CD4-positive, alpha-beta memory T cell (primary cell): ENCODE measurements at regions not wholly inside any gene's neighbourhood (a gene's known extent, or its start where the extent isn't known, plus 50 kb on each side); places are given as distances from the start of the nearest gene placed in this dataset.

Experiments
- CTCF ChIA-PET: fragments of 350-600 bp; sonication (Branson Sonifier 250); formaldehyde crosslinking; loops from one replicate; lab custom pipeline; 2021; ENCODE audit warnings: inconsistent platforms; ENCODE audit not compliant: partially characterized antibody; lab: Charles Lee
- POLR2A ChIA-PET: fragments of 350-600 bp; sonication (Branson Sonifier 250); formaldehyde crosslinking; loops from one replicate; lab custom pipeline; 2021; ENCODE audit not compliant: partially characterized antibody; lab: Charles Lee
- DNase-seq, 5 donors: peaks; one replicate each; pipeline versions ENCODE4 v3.0.0 to v3.0.0-alpha.2; 2020 to 2022; ENCODE audit warnings: mixed read lengths in 1 of 5
- H3K27ac ChIP-seq: one replicate; pipeline ENCODE4 v1.7.0; 2013; ENCODE audit warnings: low read depth, low read length
- H3K27me3 ChIP-seq: 2 replicates; pipeline ENCODE4 v1.7.0; 2013; ENCODE audit warnings: mild to moderate bottlenecking, low read length, moderate library complexity; ENCODE audit not compliant: insufficient read depth
- H3K36me3 ChIP-seq: 2 replicates; pipeline ENCODE4 v1.7.0; 2013; ENCODE audit warnings: mild to moderate bottlenecking, low read length, moderate library complexity; ENCODE audit not compliant: insufficient read depth
- H3K4me1 ChIP-seq: 2 replicates; pipeline ENCODE4 v1.7.0; 2013; ENCODE audit warnings: mild to moderate bottlenecking, low read length, moderate library complexity; ENCODE audit not compliant: insufficient read depth
- H3K4me3 ChIP-seq, 2 donors: one replicate each; pipeline ENCODE4 v1.7.0; 2013; ENCODE audit warnings: low read length in 2 of 2, mild to moderate bottlenecking in 1 of 2
- H3K9me3 ChIP-seq, 2 donors: one replicate each; pipeline ENCODE4 v1.7.0; 2013; ENCODE audit warnings: low read length in 2 of 2, control low read depth in 1 of 2; ENCODE audit not compliant: control insufficient read depth in 1 of 2
- H3K27ac Mint-ChIP-seq, 7 donors: one replicate each; pipeline ENCODE4 v1.8.0; 2020 to 2021; ENCODE audit warnings: mixed read lengths in 7 of 7, mild to moderate bottlenecking in 6 of 7, inconsistent platforms in 3 of 7, moderate library complexity in 3 of 7
- H3K27me3 Mint-ChIP-seq, 2 donors: one replicate each; pipeline ENCODE4 v1.8.0; 2020 to 2021; ENCODE audit warnings: mixed read lengths in 2 of 2
- H3K36me3 Mint-ChIP-seq, 2 donors: one replicate each; pipeline ENCODE4 v1.8.0; 2020 to 2021; ENCODE audit warnings: mixed read lengths in 2 of 2, inconsistent platforms in 1 of 2, mild to moderate bottlenecking in 1 of 2
- H3K4me1 Mint-ChIP-seq, 4 donors: one replicate each; pipeline ENCODE4 v1.8.0; 2020 to 2021; ENCODE audit warnings: mixed read lengths in 4 of 4, mild to moderate bottlenecking in 1 of 4
- H3K4me3 Mint-ChIP-seq, 8 donors: one replicate each; pipeline ENCODE4 v1.8.0; 2020 to 2021; ENCODE audit warnings: mixed read lengths in 8 of 8, mild to moderate bottlenecking in 7 of 8, moderate library complexity in 6 of 8, inconsistent platforms in 3 of 8
- H3K9me3 Mint-ChIP-seq, 8 donors: one replicate each; pipeline ENCODE4 v1.8.0; 2020 to 2021; ENCODE audit warnings: mixed read lengths in 8 of 8, mild to moderate bottlenecking in 5 of 8, inconsistent platforms in 3 of 8, moderate library complexity in 1 of 8
- intact Hi-C: fragments of 100-400 bp; cut with micrococcal nuclease; formaldehyde crosslinking; loops from one replicate; pipeline ENCODE4 v1.15.1; 2023

DNA sequence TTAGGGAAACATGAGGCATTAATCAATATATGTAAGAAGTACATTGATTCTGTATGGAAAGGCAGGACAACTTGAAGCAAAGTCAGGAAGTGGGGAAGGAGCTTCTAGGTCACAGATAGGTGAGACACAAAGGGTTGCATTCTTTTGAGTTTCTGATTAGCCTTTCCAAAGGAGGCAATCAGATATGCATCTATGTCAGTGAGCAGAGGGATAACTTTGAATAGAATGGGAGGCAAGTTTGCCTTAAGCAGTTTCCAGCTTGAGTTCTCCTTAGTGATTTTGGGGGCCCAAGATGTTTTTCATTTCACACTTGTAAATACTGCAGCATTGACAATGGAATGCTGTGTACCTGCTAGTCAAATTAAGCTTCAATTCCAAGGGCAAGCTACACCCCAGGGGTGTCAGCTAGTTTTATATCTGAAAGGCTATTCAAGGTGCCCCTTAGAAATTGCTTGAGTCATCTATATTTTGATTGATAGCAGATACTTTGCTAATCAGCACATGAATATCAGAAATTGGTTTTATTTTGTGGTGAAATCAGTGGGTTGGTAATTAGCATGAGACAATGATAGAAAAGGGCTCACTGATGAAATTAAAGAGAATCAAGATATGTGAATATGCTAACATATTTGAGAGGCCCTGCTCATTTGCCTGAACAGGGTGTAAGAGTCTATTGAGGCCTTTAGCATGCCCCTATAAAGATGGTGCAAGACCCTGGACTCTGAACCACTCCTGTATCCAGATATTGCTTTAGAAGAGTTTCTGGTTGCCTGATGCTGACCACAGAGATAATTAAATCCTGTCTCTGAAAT is 131.5 kb downstream of the TMEM17 start:
- Histone ChIP-seq H3K27me3 (no peaks in the 10 kb centered on the region), H3K27ac (no peak overlapping the region), H3K4me3 (no peak overlapping the region), H3K4me1 (no peaks in the 10 kb centered on the region), H3K9me3 (no peaks in the 10 kb centered on the region), H3K36me3 (no peaks in the 10 kb centered on the region)
- H3K9me3 Mint-ChIP-seq, result peaks cover 4 to 11% (median 8%) of the 10 kb centered on the region in 8 donors
- peaks cover 0 to 3% of the 10 kb centered on the region in 2 donors for H3K27me3 Mint-ChIP-seq
- no peak overlapping the region for H3K4me3 Mint-ChIP-seq
- H3K27ac Mint-ChIP-seq, result no peak overlapping the region
- no peaks in the 10 kb centered on the region for H3K4me1 Mint-ChIP-seq
- ChIA-PET CTCF (no interaction called here), POLR2A (no interaction called here)
- intact Hi-C loops, result no loop called here
- DNase-seq, result no peak
- no peaks in the 10 kb centered on the region for H3K36me3 Mint-ChIP-seq

DNA sequence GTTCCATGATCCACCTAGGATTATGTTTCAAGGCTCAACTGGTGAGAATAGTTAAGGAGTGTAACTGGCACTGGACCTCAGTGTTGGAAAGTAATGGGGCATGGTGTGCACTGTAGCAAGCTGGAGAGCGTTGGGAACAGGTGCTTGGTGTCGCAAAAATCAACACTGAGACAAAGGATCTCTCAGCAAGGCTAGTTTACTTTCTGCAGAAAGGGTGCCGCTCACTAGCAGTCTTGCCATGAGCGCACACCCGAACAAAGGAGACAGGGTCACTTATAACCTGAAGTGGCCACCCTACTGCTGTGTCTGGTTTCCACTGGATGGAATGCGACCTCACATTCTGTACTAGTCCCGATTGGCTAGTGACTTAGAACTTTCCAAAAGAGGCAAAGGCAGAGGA is 133.2 kb downstream of the TMEM17 start:
- Histone ChIP-seq H3K9me3 (no peaks in the 10 kb centered on the region), H3K27me3 (no peaks in the 10 kb centered on the region), H3K4me3 (no peak overlapping the region), H3K36me3 (no peaks in the 10 kb centered on the region), H3K4me1 (no peaks in the 10 kb centered on the region), H3K27ac (no peak overlapping the region)
- no peak overlapping the region for H3K27ac Mint-ChIP-seq
- ChIA-PET CTCF (no interaction called here), POLR2A (no interaction called here)
- peaks cover 4 to 11% (median 8%) of the 10 kb centered on the region in 8 donors for H3K9me3 Mint-ChIP-seq
- H3K4me3 Mint-ChIP-seq, result no peak overlapping the region
- intact Hi-C loops, result no loop called here
- DNase-seq, result no peak
- no peaks in the 10 kb centered on the region for H3K4me1 Mint-ChIP-seq
- no peaks in the 10 kb centered on the region for H3K36me3 Mint-ChIP-seq
- peaks cover 0 to 3% of the 10 kb centered on the region in 2 donors for H3K27me3 Mint-ChIP-seq

DNA sequence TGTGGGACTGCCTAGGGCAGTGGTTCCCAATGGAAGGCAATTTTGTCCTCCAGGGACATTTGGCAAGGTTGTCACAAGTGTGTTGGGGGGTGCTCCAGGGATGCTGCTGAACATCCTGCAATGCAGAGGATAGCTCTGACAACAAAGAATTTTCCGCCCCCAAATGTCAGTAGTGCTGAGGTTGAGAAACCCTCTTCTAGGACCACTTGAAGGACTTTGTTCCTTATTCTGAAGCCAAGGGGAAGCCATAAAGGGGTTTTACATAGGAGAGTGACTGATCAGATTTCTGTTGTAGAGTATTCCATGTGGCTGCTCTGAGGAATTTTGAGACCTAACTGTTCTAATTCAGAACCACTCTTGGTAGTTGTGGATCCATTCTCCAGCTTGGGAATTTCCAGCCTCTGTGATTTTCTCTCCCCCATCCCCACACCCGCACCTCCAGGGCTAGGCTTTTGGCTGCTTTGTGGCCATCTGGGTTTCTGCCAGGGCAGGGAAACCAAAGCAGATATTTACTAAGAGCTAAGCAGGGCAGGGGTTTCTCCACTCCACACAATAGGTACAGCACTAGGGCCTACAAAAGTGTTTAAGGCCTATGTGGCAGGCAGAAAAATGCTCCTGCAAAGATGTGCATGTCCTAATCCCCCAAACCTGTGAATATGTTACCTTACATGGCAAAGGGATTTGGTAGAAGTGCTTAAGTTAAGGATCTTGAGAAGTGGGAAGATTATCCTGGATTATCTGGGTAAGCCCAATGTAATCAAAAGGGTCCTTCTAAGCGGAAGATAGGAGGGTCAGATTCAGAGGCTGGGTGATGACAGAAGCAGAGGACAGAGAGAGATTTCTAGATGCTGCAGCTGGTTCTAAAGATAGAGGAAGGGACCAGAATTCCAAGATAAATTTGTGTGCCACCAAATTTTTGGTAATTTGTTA is 135.4 kb downstream of the TMEM17 start:
- Mint-ChIP-seq H3K36me3 (no peaks in the 10 kb centered on the region), H3K27ac (no peak overlapping the region), H3K27me3 (peaks cover 0 to 5% of the 10 kb centered on the region in 2 donors), H3K4me1 (no peaks in the 10 kb centered on the region), H3K4me3 (no peak overlapping the region), H3K9me3 (peaks cover 4 to 11% (median 8%) of the 10 kb centered on the region in 8 donors)
- no peaks in the 10 kb centered on the region for H3K36me3 ChIP-seq
- H3K27ac ChIP-seq, result no peak overlapping the region
- intact Hi-C loops, result no loop called here
- H3K4me1 ChIP-seq, result no peaks in the 10 kb centered on the region
- no peak overlapping the region for H3K4me3 ChIP-seq
- POLR2A ChIA-PET, result no interaction called here
- DNase-seq, result no peak
- CTCF ChIA-PET, result no interaction called here
- H3K27me3 ChIP-seq, result no peaks in the 10 kb centered on the region
- H3K9me3 ChIP-seq, result no peaks in the 10 kb centered on the region

- H3K36me3 Mint-ChIP-seq, result no peaks in the 10 kb centered on the region
- H3K4me3 ChIP-seq, result no peak overlapping the region
- no peaks in the 10 kb centered on the region for H3K9me3 ChIP-seq
- no peaks in the 10 kb centered on the region for H3K4me1 Mint-ChIP-seq
- H3K4me3 Mint-ChIP-seq, result no peak overlapping the region
- H3K27ac ChIP-seq, result no peak overlapping the region
- no peak for DNase-seq
- CTCF ChIA-PET, result no interaction called here
- H3K27me3 ChIP-seq, result no peaks in the 10 kb centered on the region
- H3K36me3 ChIP-seq, result no peaks in the 10 kb centered on the region
- peaks cover 0 to 6% of the 10 kb centered on the region in 2 donors for H3K27me3 Mint-ChIP-seq
- no peaks in the 10 kb centered on the region for H3K4me1 ChIP-seq
- intact Hi-C loops, result no loop called here
- H3K27ac Mint-ChIP-seq, result no peak overlapping the region
- POLR2A ChIA-PET, result no interaction called here
- H3K9me3 Mint-ChIP-seq, result peaks cover 4 to 11% (median 8%) of the 10 kb centered on the region in 8 donors
Measured at GRCh38 chr2:62369541-62370202, 136.3 kb downstream of the TMEM17 start.

GRCh38 chr2:62364791-62365528 is 141.0 kb downstream of the TMEM17 start:
- Mint-ChIP-seq H3K4me3 (no peak overlapping the region), H3K27ac (no peak overlapping the region), H3K27me3 (peaks cover 0 to 3% of the 10 kb centered on the region in 2 donors), H3K9me3 (peaks cover 0 to 6% (median 0%) of the 10 kb centered on the region in 8 donors), H3K36me3 (peaks cover 0 to 3% of the 10 kb centered on the region in 2 donors), H3K4me1 (no peaks in the 10 kb centered on the region)
- Histone ChIP-seq H3K36me3 (no peaks in the 10 kb centered on the region), H3K27ac (no peak overlapping the region), H3K4me3 (no peak overlapping the region), H3K27me3 (no peaks in the 10 kb centered on the region), H3K4me1 (no peaks in the 10 kb centered on the region), H3K9me3 (no peaks in the 10 kb centered on the region)
- DNase-seq, result no peak
- intact Hi-C loops, result no loop called here
- ChIA-PET POLR2A (no interaction called here), CTCF (no interaction called here)

DNA sequence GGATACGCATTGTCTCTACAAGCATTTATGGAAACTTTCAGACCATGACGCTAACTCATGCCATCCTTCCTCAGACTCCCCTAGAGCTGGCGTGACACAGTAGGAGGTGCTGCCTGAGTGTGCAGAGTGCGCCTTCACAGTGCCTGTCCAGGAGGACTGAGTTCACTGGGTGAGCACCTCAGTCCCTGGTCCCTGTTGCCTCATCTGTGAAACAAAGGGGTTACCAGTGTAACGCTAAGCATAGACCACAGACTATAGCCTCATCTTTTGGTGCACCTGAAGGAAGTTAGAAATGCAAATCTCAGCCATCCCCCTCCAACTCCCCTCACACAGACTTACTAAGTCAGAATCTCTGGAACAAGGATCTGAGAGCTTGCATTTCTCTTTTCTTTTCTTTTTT is 142.8 kb downstream of the TMEM17 start:
- Mint-ChIP-seq H3K36me3 (peaks cover 0 to 3% of the 10 kb centered on the region in 2 donors), H3K9me3 (peaks cover 0 to 6% (median 0%) of the 10 kb centered on the region in 8 donors), H3K4me3 (no peak overlapping the region), H3K4me1 (no peaks in the 10 kb centered on the region), H3K27me3 (peaks cover 0 to 3% of the 10 kb centered on the region in 2 donors), H3K27ac (no peak overlapping the region)
- CTCF ChIA-PET, result no interaction called here
- Histone ChIP-seq H3K9me3 (no peaks in the 10 kb centered on the region), H3K36me3 (no peaks in the 10 kb centered on the region), H3K4me3 (no peak overlapping the region), H3K27ac (no peak overlapping the region), H3K4me1 (no peaks in the 10 kb centered on the region), H3K27me3 (no peaks in the 10 kb centered on the region)
- no peak for DNase-seq
- POLR2A ChIA-PET, result no interaction called here
- intact Hi-C loops, result no loop called here
